Tibial artery (tissue), 4 donors: ENCODE measurements at regions not wholly inside any gene's neighbourhood (a gene's known extent, or its start where the extent isn't known, plus 50 kb on each side); places are given as distances from the start of the nearest gene placed in this dataset.

Experiments
- DNase-seq, 2 donors: peaks; one replicate each; pipeline ENCODE4 v3.0.0-alpha.2; 2019
- H3K27ac ChIP-seq, 2 donors: fragments of 200-600 bp; sonication (generic) in 1 of 2; 1 replicate in 1 of 2; 2 replicates in 1 of 2; pipeline ENCODE4 v1.5.1; 2018 to 2019; ENCODE audit warnings: mild to moderate bottlenecking in 1 of 2
- H3K27me3 ChIP-seq, 2 donors: fragments of 200-600 bp; sonication (generic) in 1 of 2; one replicate each; pipeline versions ENCODE4 v1.5.1 to v1.6.0; 2016 to 2019
- H3K36me3 ChIP-seq, 3 donors: fragments of 200-600 bp; sonication (generic) in 2 of 3; one replicate each; pipeline ENCODE4 v1.5.1; 2016 to 2019; ENCODE audit warnings: mild to moderate bottlenecking in 2 of 3
- H3K4me1 ChIP-seq, 4 donors: fragments of 200-600 bp; sonication (generic) in 2 of 4; 1 replicate in 3 of 4; 2 replicates in 1 of 4; pipeline ENCODE4 v1.5.1; 2016 to 2019
- H3K4me3 ChIP-seq, 2 donors: fragments of 200-600 bp; sonication (generic) in 1 of 2; 1 replicate in 1 of 2; 2 replicates in 1 of 2; pipeline ENCODE4 v1.5.1; 2018 to 2019; ENCODE audit warnings: mild to moderate bottlenecking in 2 of 2
- H3K9me3 ChIP-seq, 3 donors: fragments of 200-600 bp; sonication (generic) in 1 of 3; one replicate each; pipeline ENCODE4 v1.5.1; 2016 to 2019
- intact Hi-C: fragments of 100-400 bp; cut with DNase I; formaldehyde crosslinking; loops from one replicate; pipeline ENCODE4 v1.15.0; 2023; ENCODE audit warnings: low total_unique reads
- TF ChIP-seq, protein P1 (sequence below), 2 experiments: fragments of 200-600 bp in 1 of 2; fragments of 450-650 bp in 1 of 2; IDR thresholded peaks; one replicate each; pipeline ENCODE4 v1.5.1; 2017 to 2019; ENCODE audit warnings: antibody characterized with exemption in 2 of 2, mild to moderate bottlenecking in 1 of 2, moderate library complexity in 1 of 2

DNA sequence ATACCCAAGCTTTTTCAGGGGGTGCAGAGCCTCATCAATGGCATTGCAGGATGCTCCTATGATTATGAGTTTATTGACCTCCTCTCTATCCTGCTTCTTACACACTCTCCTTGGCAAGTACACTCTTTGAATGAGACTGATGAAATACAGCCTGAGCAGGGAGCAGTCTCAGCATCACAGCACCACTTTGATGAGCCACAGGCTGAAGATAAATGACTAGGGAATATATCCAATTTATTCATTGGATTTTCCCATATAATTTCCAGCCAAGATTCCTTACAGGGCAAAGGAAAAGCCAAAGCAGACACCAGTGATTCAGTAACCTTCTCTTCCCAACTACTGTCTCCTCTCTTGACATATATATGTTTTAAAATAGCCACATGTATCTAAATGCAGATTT, 79.2 kb downstream of the CASP12 start:
- Histone ChIP-seq H3K4me3 (no peak overlapping the region), H3K9me3 (no peaks in the 10 kb centered on the region), H3K4me1 (no peaks in the 10 kb centered on the region), H3K27me3 (no peaks in the 10 kb centered on the region), H3K36me3 (no peaks in the 10 kb centered on the region), H3K27ac (no peak overlapping the region)
- DNase-seq = no peak
- TF ChIP-seq, protein P1, sequence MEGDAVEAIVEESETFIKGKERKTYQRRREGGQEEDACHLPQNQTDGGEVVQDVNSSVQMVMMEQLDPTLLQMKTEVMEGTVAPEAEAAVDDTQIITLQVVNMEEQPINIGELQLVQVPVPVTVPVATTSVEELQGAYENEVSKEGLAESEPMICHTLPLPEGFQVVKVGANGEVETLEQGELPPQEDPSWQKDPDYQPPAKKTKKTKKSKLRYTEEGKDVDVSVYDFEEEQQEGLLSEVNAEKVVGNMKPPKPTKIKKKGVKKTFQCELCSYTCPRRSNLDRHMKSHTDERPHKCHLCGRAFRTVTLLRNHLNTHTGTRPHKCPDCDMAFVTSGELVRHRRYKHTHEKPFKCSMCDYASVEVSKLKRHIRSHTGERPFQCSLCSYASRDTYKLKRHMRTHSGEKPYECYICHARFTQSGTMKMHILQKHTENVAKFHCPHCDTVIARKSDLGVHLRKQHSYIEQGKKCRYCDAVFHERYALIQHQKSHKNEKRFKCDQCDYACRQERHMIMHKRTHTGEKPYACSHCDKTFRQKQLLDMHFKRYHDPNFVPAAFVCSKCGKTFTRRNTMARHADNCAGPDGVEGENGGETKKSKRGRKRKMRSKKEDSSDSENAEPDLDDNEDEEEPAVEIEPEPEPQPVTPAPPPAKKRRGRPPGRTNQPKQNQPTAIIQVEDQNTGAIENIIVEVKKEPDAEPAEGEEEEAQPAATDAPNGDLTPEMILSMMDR (IDR thresholded peaks at IDR 0.05) = no peak
- intact Hi-C loops = no loop called here

DNA sequence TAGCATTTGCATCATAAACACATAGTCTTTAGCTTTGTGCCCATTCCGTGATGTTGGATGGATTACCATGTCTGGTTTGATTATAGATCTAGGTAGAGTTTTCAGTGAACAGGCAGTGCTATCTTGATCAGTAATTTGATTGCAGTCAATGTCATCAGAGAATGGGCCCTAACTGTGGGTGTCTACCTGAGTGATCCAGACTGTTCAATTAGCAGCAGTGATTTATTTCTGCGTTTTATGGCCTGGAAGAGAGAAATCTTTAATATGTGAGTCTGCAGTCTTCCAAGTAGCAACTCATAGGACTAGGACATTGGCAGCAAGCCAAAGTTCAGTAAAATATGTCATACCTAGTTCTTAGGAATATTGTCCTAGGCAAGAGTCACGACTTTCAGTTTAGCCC, 80.3 kb downstream of the CASP12 start:
- Histone ChIP-seq H3K27me3 (no peaks in the 10 kb centered on the region), H3K9me3 (no peaks in the 10 kb centered on the region), H3K36me3 (no peaks in the 10 kb centered on the region), H3K4me3 (no peak overlapping the region), H3K27ac (no peak overlapping the region), H3K4me1 (no peaks in the 10 kb centered on the region)
- DNase-seq = no peak
- intact Hi-C loops = no loop called here
- TF ChIP-seq, protein P1 (IDR thresholded peaks at IDR 0.05) = no peak

DNA sequence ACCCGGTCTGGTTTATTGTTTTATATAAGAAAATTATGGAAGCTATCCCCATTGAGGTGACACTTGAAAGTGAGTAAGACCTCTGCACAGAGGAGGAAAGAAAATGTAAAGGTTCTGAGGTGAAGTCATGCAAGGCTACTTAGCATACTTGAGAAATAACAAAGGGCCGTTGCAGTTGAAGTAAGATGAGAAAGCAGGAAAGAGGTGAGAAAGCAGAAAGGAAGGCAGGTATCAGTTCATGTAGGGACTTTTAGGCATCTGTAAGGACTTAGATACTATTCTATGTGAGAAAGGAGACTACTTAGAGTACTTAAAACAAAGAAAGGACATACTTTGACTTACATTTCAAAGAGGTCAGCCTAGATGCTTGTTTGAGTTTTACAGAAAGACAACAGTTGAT, 84.7 kb downstream of the CASP12 start:
- Histone ChIP-seq H3K27ac (no peak overlapping the region), H3K4me1 (no peaks in the 10 kb centered on the region), H3K27me3 (no peaks in the 10 kb centered on the region), H3K4me3 (no peak overlapping the region), H3K9me3 (no peaks in the 10 kb centered on the region), H3K36me3 (no peaks in the 10 kb centered on the region)
- TF ChIP-seq, protein P1 (IDR thresholded peaks at IDR 0.05) = no peak
- intact Hi-C loops = no loop called here
- DNase-seq = no peak

DNA sequence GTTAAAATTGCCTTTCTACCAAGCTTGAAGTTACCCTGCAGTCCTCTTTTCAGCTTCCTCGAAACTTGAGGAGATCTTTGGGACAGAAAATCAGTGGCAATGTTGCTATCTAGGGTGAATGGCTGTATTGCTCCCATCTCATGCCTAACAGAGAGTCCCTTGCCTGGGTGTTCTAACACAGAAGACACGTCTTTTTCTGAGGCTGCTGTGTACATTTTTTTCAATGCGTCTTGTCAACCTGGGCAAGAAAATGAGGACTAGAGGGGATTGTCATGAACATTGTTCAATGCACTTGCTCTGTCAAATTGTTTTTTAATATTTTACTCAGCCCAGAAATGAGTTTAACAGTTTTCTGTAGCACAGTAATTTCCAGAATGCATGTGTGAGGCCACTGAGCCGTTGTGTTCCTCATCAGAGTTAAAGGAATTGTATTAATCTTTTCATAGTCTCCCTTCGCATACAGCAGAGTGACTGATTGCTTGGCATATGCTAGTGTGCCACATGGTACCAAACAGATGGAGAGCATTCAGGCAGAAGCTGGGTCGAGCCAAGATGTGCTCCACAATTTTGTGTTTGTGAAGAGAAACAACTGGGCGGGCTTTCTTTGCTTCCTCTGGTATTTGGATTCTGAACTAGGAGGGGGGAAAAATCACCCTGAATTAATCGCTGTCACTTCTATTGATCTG, 86.0 kb downstream of the CASP12 start:
- no peak for DNase-seq
- Histone ChIP-seq H3K9me3 (no peaks in the 10 kb centered on the region), H3K27ac (no peak overlapping the region), H3K4me1 (no peaks in the 10 kb centered on the region), H3K36me3 (no peaks in the 10 kb centered on the region), H3K4me3 (no peak overlapping the region), H3K27me3 (no peaks in the 10 kb centered on the region)
- intact Hi-C loops = no loop called here
- TF ChIP-seq, protein P1 (IDR thresholded peaks at IDR 0.05) = no peak

DNA sequence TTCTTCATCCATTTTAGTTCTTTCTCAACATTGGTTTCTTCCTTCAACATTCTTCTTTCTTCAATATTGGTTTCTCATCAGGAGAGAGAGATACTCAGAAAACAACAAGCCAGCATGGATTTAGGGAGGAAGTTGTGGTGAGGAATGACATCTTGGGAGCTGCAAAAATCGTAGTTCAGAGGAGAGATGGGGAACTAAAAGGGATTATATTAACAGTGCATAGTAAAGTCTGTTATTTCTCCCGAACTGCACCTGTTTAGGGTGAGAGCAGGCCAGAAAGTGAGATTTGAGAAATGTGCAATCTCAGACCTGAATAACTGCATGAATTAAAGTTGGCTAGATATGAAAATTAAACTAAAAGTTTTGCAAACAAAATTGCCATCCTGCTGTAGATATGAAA, 94.5 kb downstream of the CASP12 start:
- Histone ChIP-seq H3K4me1 (no peaks in the 10 kb centered on the region), H3K4me3 (no peak overlapping the region), H3K36me3 (no peaks in the 10 kb centered on the region), H3K27ac (no peak overlapping the region), H3K9me3 (no peaks in the 10 kb centered on the region), H3K27me3 (no peaks in the 10 kb centered on the region)
- TF ChIP-seq, protein P1 (IDR thresholded peaks at IDR 0.05) = no peak
- intact Hi-C loops = no loop called here
- no peak for DNase-seq

DNA sequence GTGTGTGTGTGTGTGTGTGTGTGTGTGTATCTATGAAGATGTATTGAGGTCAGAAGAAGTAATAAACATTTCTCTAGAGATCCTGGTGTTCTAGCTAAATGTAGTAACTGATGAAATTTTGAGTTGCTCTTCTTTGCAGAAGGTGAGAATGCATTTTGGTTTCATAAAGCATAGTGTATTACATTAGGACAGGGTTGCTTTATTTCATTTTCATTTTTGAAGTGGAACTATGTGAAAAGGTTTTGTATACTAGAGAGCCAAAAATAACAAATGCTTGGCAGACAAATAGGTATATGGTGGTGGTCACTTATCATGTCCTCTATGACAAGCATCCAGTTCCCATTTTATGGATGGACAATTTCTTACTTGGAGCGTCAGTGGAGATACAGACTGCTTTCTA, 99.0 kb downstream of the CASP12 start:
- no peaks in the 10 kb centered on the region for H3K4me1 ChIP-seq
- TF ChIP-seq, protein P1 (IDR thresholded peaks at IDR 0.05) = no peak
- no peak for DNase-seq
- H3K9me3 ChIP-seq = peaks cover 0 to 4% (median 0%) of the 10 kb centered on the region in 3 donors
- no peaks in the 10 kb centered on the region for H3K27me3 ChIP-seq
- intact Hi-C loops = no loop called here
- no peaks in the 10 kb centered on the region for H3K36me3 ChIP-seq
- H3K27ac ChIP-seq = no peak overlapping the region
- no peak overlapping the region for H3K4me3 ChIP-seq
